Tibial nerve (tissue), 4 donors: ENCODE measurements at regions not wholly inside any gene's neighbourhood (a gene's known extent, or its start where the extent isn't known, plus 50 kb on each side); places are given as distances from the start of the nearest gene placed in this dataset.

ENCODE experiments used
- DNase-seq, 2 donors: peaks; one replicate each; pipeline ENCODE4 v3.0.0-alpha.2; 2019; ENCODE audit warnings: low spot score in 2 of 2
- H3K27ac ChIP-seq, 4 donors: fragments of 200-600 bp; sonication (generic) in 3 of 4; one replicate each; pipeline ENCODE4 v1.5.1; 2017 to 2019; ENCODE audit warnings: mild to moderate bottlenecking in 1 of 4
- H3K27me3 ChIP-seq, 2 donors: fragments of 200-600 bp; sonication (generic) in 1 of 2; one replicate each; pipeline versions ENCODE4 v1.5.1 to v1.6.0; 2017 to 2019
- H3K36me3 ChIP-seq, 3 donors: fragments of 200-600 bp; sonication (generic); one replicate each; pipeline ENCODE4 v1.5.1; 2018 to 2019
- H3K4me1 ChIP-seq, 4 donors: fragments of 200-600 bp; sonication (generic) in 3 of 4; one replicate each; pipeline ENCODE4 v1.5.1; 2017 to 2019
- H3K4me3 ChIP-seq, 4 donors: fragments of 200-600 bp; sonication (generic) in 3 of 4; one replicate each; pipeline ENCODE4 v1.5.1; 2017 to 2019; ENCODE audit warnings: mild to moderate bottlenecking in 1 of 4, moderate library complexity in 1 of 4
- H3K9me3 ChIP-seq, 4 donors: fragments of 200-600 bp; sonication (generic) in 3 of 4; one replicate each; pipeline ENCODE4 v1.5.1; 2017 to 2019
- CTCF ChIP-seq, 5 experiments: fragments of 200-600 bp in 3 of 5; fragments of 450-650 bp in 2 of 5; sonication (generic) in 3 of 5; IDR thresholded peaks; one replicate each; pipeline ENCODE4 v1.5.1; 2016 to 2019; ENCODE audit warnings: antibody characterized with exemption in 5 of 5, mild to moderate bottlenecking in 3 of 5, moderate library complexity in 2 of 5
- EP300 ChIP-seq, 2 donors: sonication (generic); formaldehyde crosslinking; IDR thresholded peaks; one replicate each; pipeline ENCODE4 v1.6.1; 2017; ENCODE audit warnings: antibody characterized with exemption in 2 of 2, mild to moderate bottlenecking in 1 of 2
- POLR2A ChIP-seq, 2 donors: fragments of 450-650 bp; IDR thresholded peaks; one replicate each; pipeline ENCODE4 v1.6.1; 2017; ENCODE audit warnings: antibody characterized with exemption in 2 of 2, mild to moderate bottlenecking in 2 of 2, moderate library complexity in 2 of 2
- WGBS, 2 donors: methylation state at CpG; one replicate each; pipeline ENCODE4 v1.1.5; 2018; 5-methylcytosine and 5-hydroxymethylcytosine counted together

GRCh38 chr6:144462058-144462457, 176.9 kb downstream of the UTRN start:
- Histone ChIP-seq H3K4me3 (no peak overlapping the region), H3K4me1 (peaks cover 0 to 15% (median 0%) of the 10 kb centered on the region in 4 donors), H3K36me3 (peaks cover 0 to 65% (median 12%) of the 10 kb centered on the region in 3 donors), H3K27ac (no peak overlapping the region), H3K27me3 (no peaks in the 10 kb centered on the region), H3K9me3 (no peaks in the 10 kb centered on the region)
- DNase-seq, result no peak
- no peak for TF ChIP-seq CTCF (IDR thresholded peaks at IDR 0.05)
- TF ChIP-seq POLR2A (IDR thresholded peaks at IDR 0.05), result no peak
- TF ChIP-seq EP300 (IDR thresholded peaks at IDR 0.05), result no peak
- WGBS, 2 donors, result 97% methylated on average over 3 of the region's 3 CpGs

GRCh38 chr6:144466716-144467115, 181.6 kb downstream of the UTRN start:
- Histone ChIP-seq H3K27me3 (no peaks in the 10 kb centered on the region), H3K27ac (peak overlapping the region in 1 of 4 donors; percentile 20), H3K36me3 (peaks cover 0 to 52% (median 0%) of the 10 kb centered on the region in 3 donors), H3K4me3 (no peak overlapping the region), H3K9me3 (no peaks in the 10 kb centered on the region), H3K4me1 (peaks cover 0 to 26% (median 2%) of the 10 kb centered on the region in 4 donors)
- DNase-seq, result no peak
- TF ChIP-seq EP300 (IDR thresholded peaks at IDR 0.05) (no peak), POLR2A (IDR thresholded peaks at IDR 0.05) (no peak), CTCF (IDR thresholded peaks at IDR 0.05) (no peak)
- WGBS, 2 donors, result 77 to 85% methylated on average over 2 of the region's 2 CpGs

GRCh38 chr6:144467172-144467762, 182.1 kb downstream of the UTRN start:
- H3K27me3 ChIP-seq, result no peaks in the 10 kb centered on the region
- peak overlapping the region in 1 of 4 donors; percentile 20 for H3K27ac ChIP-seq
- H3K4me3 ChIP-seq, result no peak overlapping the region
- peaks cover 0 to 26% (median 2%) of the 10 kb centered on the region in 4 donors for H3K4me1 ChIP-seq
- WGBS, 2 donors, result 80 to 82% methylated on average over 8 of the region's 8 CpGs
- DNase-seq, result no peak
- H3K36me3 ChIP-seq, result peaks cover 0 to 52% (median 0%) of the 10 kb centered on the region in 3 donors
- H3K9me3 ChIP-seq, result no peaks in the 10 kb centered on the region
- TF ChIP-seq EP300 (IDR thresholded peaks at IDR 0.05) (no peak), CTCF (IDR thresholded peaks at IDR 0.05) (no peak), POLR2A (IDR thresholded peaks at IDR 0.05) (no peak)

GRCh38 chr6:144467921-144468320, 182.8 kb downstream of the UTRN start:
- DNase-seq, result no peak
- peaks cover 0 to 26% (median 2%) of the 10 kb centered on the region in 4 donors for H3K4me1 ChIP-seq
- H3K27ac ChIP-seq, result no peak overlapping the region
- TF ChIP-seq POLR2A (IDR thresholded peaks at IDR 0.05), result no peak
- TF ChIP-seq EP300 (IDR thresholded peaks at IDR 0.05), result no peak
- no peak for TF ChIP-seq CTCF (IDR thresholded peaks at IDR 0.05)
- H3K9me3 ChIP-seq, result no peaks in the 10 kb centered on the region
- no peak overlapping the region for H3K4me3 ChIP-seq
- H3K27me3 ChIP-seq, result no peaks in the 10 kb centered on the region
- WGBS, 2 donors, result 81 to 86% methylated on average over 2 of the region's 2 CpGs
- peaks cover 0 to 50% (median 0%) of the 10 kb centered on the region in 3 donors for H3K36me3 ChIP-seq

GRCh38 chr6:144468709-144469108, 183.6 kb downstream of the UTRN start:
- Histone ChIP-seq H3K27ac (peak overlapping the region in 1 of 4 donors; percentile 18), H3K27me3 (no peaks in the 10 kb centered on the region), H3K36me3 (peaks cover 0 to 47% (median 0%) of the 10 kb centered on the region in 3 donors), H3K4me1 (peaks cover 0 to 26% (median 2%) of the 10 kb centered on the region in 4 donors), H3K4me3 (no peak overlapping the region), H3K9me3 (no peaks in the 10 kb centered on the region)
- no peak for DNase-seq
- TF ChIP-seq EP300 (IDR thresholded peaks at IDR 0.05) (no peak), CTCF (IDR thresholded peaks at IDR 0.05) (no peak), POLR2A (IDR thresholded peaks at IDR 0.05) (no peak)
- WGBS, 2 donors, result 92 to 96% methylated on average over 7 of the region's 7 CpGs
